ENCODE measurements at regions not wholly inside any gene's neighbourhood (a gene's known extent, or its start where the extent isn't known, plus 50 kb on each side); places are given as distances from the start of the nearest gene placed in this dataset.
"Not testable (repeated sequence)": the region's sequence is repeated elsewhere in the genome, so short reads cannot be mapped to it uniquely, and the experiment has no call there.

DNA sequence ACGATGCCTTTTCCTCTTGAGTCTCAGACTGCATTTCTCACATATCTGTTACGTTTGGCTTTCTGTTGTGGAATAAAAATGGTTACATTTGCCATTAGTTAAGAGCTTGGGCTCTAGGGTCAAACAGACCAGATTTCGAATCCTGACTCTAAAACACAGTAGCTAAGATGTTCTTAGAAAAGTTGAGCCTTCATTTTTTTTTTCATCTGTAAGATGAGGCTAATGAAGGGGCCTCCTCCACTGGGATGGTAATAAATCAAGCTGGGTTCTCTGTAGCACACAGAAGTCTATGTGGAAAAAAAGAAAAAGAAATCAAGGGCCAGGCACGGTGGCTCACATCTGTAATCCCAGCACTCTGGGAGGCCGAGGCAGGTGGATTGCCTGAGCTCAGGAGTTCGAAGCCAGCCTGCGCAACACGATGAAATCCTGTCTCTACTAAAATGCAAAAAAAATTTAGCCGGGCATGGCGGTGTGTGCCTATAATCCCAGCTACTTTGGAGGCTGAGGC lies 49.9 kb upstream of the CAPRIN1 start:
- no peak for DNase-seq

GRCh38 chr11:33999393-33999792 lies 52.1 kb upstream of the CAPRIN1 start:
- DNase-seq = no peak

- DNase-seq = no peak
Measured at GRCh38 chr11:33997584-33998251, 53.8 kb upstream of the CAPRIN1 start.

DNA sequence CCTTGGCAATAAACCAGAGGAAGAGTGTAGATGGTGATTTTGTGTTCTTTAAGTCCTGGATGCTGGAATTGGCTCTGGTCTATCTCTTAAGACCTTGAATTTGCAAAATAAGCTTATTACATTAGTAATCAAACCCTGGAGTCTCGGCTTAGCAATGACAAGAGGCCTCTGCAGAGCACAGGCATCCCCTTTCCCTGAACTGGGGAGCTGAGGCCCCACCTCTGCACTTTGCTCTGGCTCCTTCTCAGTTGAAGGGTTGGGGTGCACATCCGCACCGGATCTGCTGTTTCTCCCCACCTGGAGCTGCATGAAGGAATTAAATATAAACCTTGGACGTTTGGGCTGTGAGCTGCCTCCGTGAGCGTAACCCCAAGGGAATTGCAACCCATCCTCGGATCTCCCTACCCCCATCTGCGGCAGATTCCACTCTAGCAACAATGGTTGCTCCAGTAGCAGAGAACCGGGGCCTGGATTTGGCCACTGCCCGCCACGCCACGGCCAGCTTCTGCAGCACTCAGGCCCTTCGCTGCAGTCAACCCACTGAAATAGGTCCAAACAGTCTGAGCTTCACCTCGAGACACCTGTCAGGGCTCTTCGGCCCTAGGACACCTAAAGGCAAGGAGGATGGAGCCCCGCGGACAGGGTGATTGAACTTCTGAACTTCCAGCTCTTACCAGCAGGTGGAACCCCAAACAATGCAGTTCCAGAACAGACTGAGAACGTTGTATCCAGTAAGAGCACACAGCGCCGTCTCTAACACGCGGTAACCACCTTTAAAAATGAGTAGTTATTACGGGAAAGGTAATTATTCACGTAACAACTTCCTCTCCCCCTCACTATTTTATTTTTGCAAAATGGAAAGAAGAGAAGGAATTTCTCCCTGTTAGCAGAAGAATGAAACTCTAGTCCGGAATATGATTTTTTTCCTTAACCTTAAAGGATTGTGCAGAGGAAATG lies 54.8 kb upstream of the CAPRIN1 start:
- DNase-seq = peak; percentile 54

DNA sequence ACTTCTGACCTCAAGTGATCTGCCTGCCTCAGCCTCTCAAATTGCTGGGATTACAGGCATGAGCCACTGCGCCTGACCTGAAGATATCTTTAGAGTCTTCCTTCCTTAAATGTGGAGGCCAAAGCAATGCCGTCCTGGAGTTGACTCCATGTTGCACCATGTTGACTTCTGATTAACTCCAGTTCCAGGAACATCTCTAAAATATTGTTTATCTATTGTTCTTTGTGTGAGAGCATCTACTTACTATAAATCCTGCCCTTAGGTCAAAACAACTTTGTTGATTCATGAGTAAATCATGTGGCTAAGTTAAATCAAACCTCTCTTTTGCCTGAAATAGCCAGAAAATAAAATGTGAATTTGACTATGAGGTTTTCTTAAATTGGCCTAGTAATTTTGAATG lies 56.6 kb upstream of the CAPRIN1 start:
- no peak for DNase-seq

DNA sequence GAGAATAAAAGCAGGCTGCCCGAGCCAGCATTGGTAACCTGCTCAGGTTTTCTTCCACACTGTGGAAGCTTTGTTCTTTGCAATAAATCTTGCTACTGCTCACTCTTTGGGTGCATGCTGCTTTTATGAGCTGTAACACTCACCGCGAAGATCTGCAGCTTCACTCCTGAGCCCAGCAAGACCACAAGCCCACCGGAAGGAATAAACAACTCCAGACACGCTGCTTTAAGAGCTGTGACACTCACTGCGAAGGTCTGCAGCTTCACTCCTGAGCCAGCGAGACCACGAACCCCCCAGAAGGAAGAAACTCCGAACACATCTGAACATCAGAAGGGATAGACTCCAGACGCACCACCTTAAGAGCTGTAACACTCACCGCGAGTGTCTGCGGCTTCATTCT lies 60.4 kb upstream of the CAPRIN1 start:
- not testable (repeated sequence) for DNase-seq

- DNase-seq = not testable (repeated sequence)
Measured at GRCh38 chr11:33990131-33990530, 61.4 kb upstream of the CAPRIN1 start.

- no peak for DNase-seq
Measured at GRCh38 chr11:33989461-33989860, 62.1 kb upstream of the CAPRIN1 start.

DNA sequence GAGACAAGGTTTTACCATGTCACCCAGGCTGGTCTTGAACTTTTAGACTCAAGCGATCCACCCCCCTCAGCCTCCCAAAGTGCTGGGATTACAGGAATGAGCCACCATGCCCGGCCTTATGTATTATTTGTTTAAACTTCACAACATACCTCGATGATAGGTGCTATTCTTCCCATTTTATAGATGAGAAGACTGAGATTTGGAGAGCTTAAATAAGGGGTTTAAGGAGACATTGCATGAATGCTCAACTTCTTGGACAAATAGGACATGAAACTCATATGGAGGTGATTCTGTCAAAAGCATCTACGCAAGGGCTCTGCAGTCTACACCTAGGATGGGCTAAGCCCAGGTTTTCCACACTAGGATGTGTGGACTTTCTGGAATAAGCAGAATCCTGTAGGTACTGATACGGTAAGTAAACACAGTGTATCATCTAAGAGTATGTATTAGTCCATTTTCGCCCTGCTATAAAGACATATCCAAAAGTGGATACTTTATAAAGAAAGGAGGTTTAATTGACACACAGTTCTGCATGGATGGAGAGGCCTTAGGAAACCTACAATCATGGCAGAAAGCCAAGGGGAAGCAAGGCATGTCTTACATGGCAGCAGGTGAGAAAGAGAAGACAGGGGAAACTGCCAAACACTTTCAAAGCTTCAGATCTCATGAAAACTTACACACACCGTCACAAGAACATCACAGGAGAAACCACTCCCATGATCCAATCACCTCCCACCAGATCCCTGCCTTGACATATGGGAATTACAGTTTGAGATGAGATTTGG lies 62.8 kb upstream of the CAPRIN1 start:
- no peak for DNase-seq

DNA sequence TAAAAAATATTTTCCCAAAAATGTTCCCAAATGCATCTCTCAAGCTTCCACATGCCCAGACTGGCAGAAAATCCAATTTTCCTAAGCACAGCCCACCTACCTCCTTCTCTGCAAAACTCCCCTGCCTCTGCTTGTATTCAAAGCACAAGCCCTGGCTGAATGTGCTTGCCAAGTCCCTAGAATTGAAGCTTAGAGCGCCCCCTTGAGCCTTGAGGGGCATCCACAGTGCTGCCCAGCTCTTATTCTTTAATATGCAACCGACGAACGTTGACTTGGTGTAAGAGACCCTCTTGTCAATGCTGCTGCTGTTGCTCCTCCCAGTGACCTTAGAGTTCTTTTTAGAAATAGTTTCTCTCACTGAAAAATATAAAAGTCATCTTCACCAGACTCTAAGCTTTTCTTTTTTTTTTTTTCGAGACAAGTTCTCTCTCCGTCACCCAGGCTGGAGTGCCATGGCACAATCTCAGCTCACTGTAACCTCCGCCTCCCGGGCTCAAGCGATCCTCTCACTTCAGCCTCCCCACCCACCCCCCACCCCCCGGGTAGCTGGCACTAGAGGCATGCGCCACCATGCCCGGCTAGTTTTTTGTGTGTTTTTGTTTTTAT lies 63.5 kb upstream of the CAPRIN1 start:
- DNase-seq = peak; percentile 55

DNA sequence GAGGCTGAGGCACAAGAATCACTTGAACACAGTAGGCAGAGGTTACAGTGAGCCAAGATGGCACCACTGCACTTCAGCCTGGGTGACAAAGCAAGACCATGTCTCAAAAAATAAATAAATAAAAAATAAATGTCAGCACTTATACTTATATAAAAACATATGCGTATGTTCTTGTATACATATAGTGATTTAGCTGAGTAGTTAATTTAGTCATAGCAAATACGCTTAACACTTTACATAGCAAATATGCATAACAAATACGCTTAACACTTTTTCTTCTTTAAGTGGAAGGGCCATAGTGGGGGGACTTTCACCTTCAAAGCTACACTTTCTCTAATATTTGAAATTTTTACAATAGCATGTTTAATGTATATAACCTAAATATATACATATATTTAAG lies 64.0 kb upstream of the CAPRIN1 start:
- DNase-seq = no peak

GRCh38 chr11:33986597-33987501 lies 64.7 kb upstream of the CAPRIN1 start:
- DNase-seq = not testable (repeated sequence)

DNA sequence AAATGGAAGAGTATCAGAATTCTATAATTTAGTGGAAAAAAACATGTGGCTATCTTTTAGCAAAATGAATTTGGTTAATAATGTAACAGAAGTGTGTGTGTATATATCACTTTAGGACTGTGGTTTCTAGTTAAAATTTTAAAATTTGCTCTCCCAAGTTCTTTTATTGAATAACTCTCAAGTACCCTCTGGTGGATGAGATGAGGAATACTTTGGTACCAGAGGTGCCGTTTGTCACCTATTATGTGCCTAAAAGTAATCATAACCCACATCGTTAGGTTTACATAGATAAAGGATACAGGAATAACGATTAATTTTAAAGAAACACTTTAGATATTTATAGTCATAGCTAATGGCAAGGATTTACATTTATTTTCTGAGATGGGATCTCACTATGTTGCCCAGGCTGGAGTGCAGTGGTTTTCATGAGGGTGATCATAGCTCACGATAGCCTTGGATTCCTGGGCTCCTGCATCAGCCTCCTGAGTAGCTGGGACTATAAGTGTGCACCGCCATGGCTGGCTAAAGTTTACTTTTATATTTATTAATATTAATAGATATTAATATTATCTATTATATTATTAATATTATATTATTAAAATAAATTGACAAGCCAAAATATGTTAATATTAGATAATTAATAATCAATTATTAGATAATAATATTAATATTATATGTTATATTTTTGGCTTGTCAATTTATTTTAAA lies 66.7 kb upstream of the CAPRIN1 start:
- no peak for DNase-seq

GRCh38 chr11:33982661-33983060 lies 68.9 kb upstream of the CAPRIN1 start:
- DNase-seq = no peak

DNA sequence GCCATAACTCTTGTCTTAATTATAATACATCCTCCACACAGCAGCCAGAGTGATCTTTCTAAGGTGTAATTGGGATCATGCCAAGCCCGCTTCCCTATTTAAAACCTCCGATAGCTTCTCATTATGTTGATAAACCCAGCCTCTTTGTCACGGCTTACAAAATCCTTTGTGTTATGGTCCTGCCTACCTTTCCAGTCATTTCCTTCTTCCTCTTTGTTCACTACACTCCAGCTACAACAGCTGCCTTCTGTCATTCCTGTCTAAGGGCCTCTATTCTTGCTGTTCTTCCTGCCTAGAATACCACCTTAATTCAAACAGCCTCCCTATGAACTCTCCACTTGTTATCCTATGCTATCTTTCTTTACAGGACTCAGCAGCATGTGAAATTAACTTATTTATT lies 70.6 kb upstream of the CAPRIN1 start:
- no peak for DNase-seq

- no peak for DNase-seq
Measured at GRCh38 chr11:33978376-33978775, 73.2 kb upstream of the CAPRIN1 start.

- DNase-seq = no peak
Measured at GRCh38 chr11:33977676-33978075, 73.9 kb upstream of the CAPRIN1 start.

- no peak for DNase-seq
Measured at GRCh38 chr11:33976495-33977199, 74.9 kb upstream of the CAPRIN1 start.

- DNase-seq = no peak
Measured at GRCh38 chr11:33974804-33975203, 76.7 kb upstream of the CAPRIN1 start.

DNA sequence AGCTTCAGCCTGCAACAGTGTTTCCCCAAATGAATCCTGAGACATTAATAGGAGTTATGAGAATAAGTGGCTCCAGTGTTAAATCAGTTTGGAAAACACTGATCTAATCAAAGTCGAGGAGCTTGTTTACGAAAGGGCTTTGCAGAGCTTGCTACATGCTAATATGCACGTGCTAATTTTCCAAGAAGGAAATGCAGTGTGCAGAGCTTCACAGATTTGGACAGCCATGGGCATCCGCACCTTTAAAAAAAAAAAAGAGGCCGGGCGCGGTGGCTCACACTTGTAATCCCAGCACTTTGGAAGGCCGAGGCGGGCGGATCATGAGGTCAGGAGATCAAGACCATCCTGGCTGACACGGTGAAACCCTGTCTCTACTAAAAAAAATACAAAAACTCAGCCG lies 79.7 kb upstream of the LMO2 start:
- not testable (repeated sequence) for DNase-seq

Measured in activated CD4-positive, alpha-beta T cell treated with anti-CD3 and anti-CD28 coated beads for 1 hour (primary cell).